ENCODE measurements at regions not wholly inside any gene's neighbourhood (a gene's known extent, or its start where the extent isn't known, plus 50 kb on each side); places are given as distances from the start of the nearest gene placed in this dataset.

GRCh38 chr2:16072638-16073290, 132.4 kb downstream of the MYCN start:
- H3K23ac ChIP-seq (ENCODE audit: insufficient read length) = no peak overlapping the region
- TF ChIP-seq RAD21 (IDR thresholded peaks at IDR 0.05 in 1 of 2, conservative IDR thresholded peaks at IDR 0.05 in 1 of 2; ENCODE audit: low read depth in 2 of 2, low read length in 2 of 2) (peak; percentile 44 to 56), RFX5 (IDR thresholded peaks at IDR 0.05; ENCODE audit: borderline replicate concordance, low read depth, low read length) (no peak)
- TF ChIP-seq, protein P1, sequence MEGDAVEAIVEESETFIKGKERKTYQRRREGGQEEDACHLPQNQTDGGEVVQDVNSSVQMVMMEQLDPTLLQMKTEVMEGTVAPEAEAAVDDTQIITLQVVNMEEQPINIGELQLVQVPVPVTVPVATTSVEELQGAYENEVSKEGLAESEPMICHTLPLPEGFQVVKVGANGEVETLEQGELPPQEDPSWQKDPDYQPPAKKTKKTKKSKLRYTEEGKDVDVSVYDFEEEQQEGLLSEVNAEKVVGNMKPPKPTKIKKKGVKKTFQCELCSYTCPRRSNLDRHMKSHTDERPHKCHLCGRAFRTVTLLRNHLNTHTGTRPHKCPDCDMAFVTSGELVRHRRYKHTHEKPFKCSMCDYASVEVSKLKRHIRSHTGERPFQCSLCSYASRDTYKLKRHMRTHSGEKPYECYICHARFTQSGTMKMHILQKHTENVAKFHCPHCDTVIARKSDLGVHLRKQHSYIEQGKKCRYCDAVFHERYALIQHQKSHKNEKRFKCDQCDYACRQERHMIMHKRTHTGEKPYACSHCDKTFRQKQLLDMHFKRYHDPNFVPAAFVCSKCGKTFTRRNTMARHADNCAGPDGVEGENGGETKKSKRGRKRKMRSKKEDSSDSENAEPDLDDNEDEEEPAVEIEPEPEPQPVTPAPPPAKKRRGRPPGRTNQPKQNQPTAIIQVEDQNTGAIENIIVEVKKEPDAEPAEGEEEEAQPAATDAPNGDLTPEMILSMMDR (IDR thresholded peaks at IDR 0.05; ENCODE audit: control extremely low read depth in 1 of 3, insufficient read depth in 1 of 3, low read depth in 1 of 3, low read length in 3 of 3) = peak in 2 of 3 experiments; percentile 27 to 31; a peak in 3 of 4 replicates
- H3K27me3 ChIP-seq (replicated peaks in 1 of 4; ENCODE audit: control insufficient read depth in 3 of 4, extremely low read depth in 1 of 4, insufficient read depth in 3 of 4, low read length in 3 of 4) = no peaks in the 10 kb centered on the region
- H2BK120ac ChIP-seq (replicated peaks; ENCODE audit: low read depth, low read length) = no peak overlapping the region
- H2BK20ac ChIP-seq (ENCODE audit: low read length) = no peak overlapping the region
- POLR2A ChIA-PET (ENCODE audit: partially characterized antibody) = no interaction called here
- no peak overlapping the region; the same call in 1 of the 2 replicates for H2AK5ac ChIP-seq (ENCODE audit: low read depth, low read length)
- H3K4me3 ChIP-seq (ENCODE audit: extremely low read depth in 1 of 4, insufficient read depth in 2 of 4, low read depth in 3 of 4, low read length in 4 of 4) = no peak overlapping the region
- no peak overlapping the region for H3K56ac ChIP-seq (replicated peaks; ENCODE audit: insufficient read length, low read depth, low read length)
- no peak overlapping the region for H3K18ac ChIP-seq (ENCODE audit: extremely low read depth, low read length)
- CTCF ChIA-PET (ENCODE audit: partially characterized antibody) = interaction anchor here (0.6 to 1.6 kb wide), 6 partner anchors 23 to 416 kb away, joined by 3 to 9 read pairs (median 4); no protein-coding TSS in a partner anchor
- H4K20me1 ChIP-seq (replicated peaks in 1 of 2; ENCODE audit: control insufficient read depth in 1 of 2, insufficient read depth in 2 of 2, low read length in 2 of 2) = no peaks in the 10 kb centered on the region
- no peak overlapping the region for H4K91ac ChIP-seq (replicated peaks; ENCODE audit: insufficient read length, low read length)
- FAIRE-seq (no peak), DNase-seq (ENCODE audit: low read depth in 1 of 2, low spot score in 2 of 2) (no peak)
- no peak overlapping the region for H4K8ac ChIP-seq (ENCODE audit: extremely low read depth, insufficient read depth, low read length)
- no peak overlapping the region for H3K4me2 ChIP-seq (ENCODE audit: insufficient read depth in 1 of 2, low read depth in 2 of 2, low read length in 2 of 2)
- no peak overlapping the region for H4K5ac ChIP-seq (ENCODE audit: insufficient read length, low read depth, low read length)
- no peaks in the 10 kb centered on the region for H3K79me1 ChIP-seq (ENCODE audit: low read depth, low read length)
- no peaks in the 10 kb centered on the region for H3K36me3 ChIP-seq (ENCODE audit: control insufficient read depth in 2 of 4, insufficient read depth in 4 of 4, low read length in 3 of 4)
- H2BK12ac ChIP-seq (ENCODE audit: low read depth, low read length) = no peak overlapping the region
- H3K4me1 ChIP-seq (replicated peaks in 1 of 4; ENCODE audit: control insufficient read depth in 3 of 4, insufficient read depth in 4 of 4, low read length in 3 of 4) = peaks cover 0 to 11% (median 6%) of the 10 kb centered on the region in 4 experiments; a peak in 6 of 7 replicates
- H3K27ac ChIP-seq (ENCODE audit: low read depth, low read length) = no peak overlapping the region
- WGBS, 2 experiments (ENCODE audit: extremely low coverage in 1 of 2, insufficient coverage in 1 of 2, insufficient read length in 1 of 2, insufficient replicate concordance in 2 of 2, low coverage in 1 of 2, low lambda C conversion rate in 2 of 2, missing lambda C conversion rate in 1 of 2) = 87% methylated on average over 7 of the region's 7 CpGs; no CpG with 5 or more reads in 1 of the 2 experiments
- H3K23me2 ChIP-seq (ENCODE audit: low read depth, low read length) = peaks cover 2% of the 10 kb centered on the region; the same call in 1 of the 2 replicates
- H2BK5ac ChIP-seq (ENCODE audit: low read depth, low read length) = no peak overlapping the region
- no peaks in the 10 kb centered on the region for H3K79me2 ChIP-seq (ENCODE audit: control insufficient read depth in 1 of 2, insufficient read depth in 2 of 2, low read length in 2 of 2)
- H2BK15ac ChIP-seq (ENCODE audit: low read length) = peak overlapping the region; percentile 46; the same call in 1 of the 2 replicates
- H3K14ac ChIP-seq (ENCODE audit: insufficient read length) = no peak overlapping the region
- no peak overlapping the region for H2AFZ ChIP-seq (ENCODE audit: low read length)
- H3K9ac ChIP-seq (replicated peaks in 1 of 4; ENCODE audit: extremely low read depth in 1 of 4, low read depth in 3 of 4, low read length in 3 of 4) = no peak overlapping the region
- H3K4ac ChIP-seq (replicated peaks; ENCODE audit: insufficient read length, low read depth, low read length) = no peak overlapping the region
- no peaks in the 10 kb centered on the region for H3K9me3 ChIP-seq (ENCODE audit: insufficient read depth in 2 of 2, low read depth in 1 of 2, low read length in 1 of 2)

All from H1 (cell line).